Left colon (tissue), 2 donors: ENCODE measurements at regions not wholly inside any gene's neighbourhood (a gene's known extent, or its start where the extent isn't known, plus 50 kb on each side); places are given as distances from the start of the nearest gene placed in this dataset.
A peak's percentile ranks its signal among the peaks of the same experiment; 100 is the strongest.

Source experiments
- ATAC-seq: fragments of 200-7000 bp; cut with Tn5 transposase; one replicate; pipeline ENCODE4 v1.9.1; 2020; ENCODE audit warnings: mild to moderate bottlenecking, moderate library complexity
- DNase-seq, 2 donors: peaks; one replicate each; pipeline ENCODE4 v3.0.0-alpha.2; 2020
- intact Hi-C, 2 donors: fragments of 100-400 bp; cut with DNase I in 1 of 2; cut with micrococcal nuclease in 1 of 2; formaldehyde crosslinking; loops; one replicate each; pipeline versions ENCODE4 v1.11.2 to v1.14.0; 2022; cut with DNase I, micrococcal nuclease
- donor health status: DM: no; HTN: no; CAD: no.
- donor health status: DM: yes; HTN: yes; CAD: no.

DNA sequence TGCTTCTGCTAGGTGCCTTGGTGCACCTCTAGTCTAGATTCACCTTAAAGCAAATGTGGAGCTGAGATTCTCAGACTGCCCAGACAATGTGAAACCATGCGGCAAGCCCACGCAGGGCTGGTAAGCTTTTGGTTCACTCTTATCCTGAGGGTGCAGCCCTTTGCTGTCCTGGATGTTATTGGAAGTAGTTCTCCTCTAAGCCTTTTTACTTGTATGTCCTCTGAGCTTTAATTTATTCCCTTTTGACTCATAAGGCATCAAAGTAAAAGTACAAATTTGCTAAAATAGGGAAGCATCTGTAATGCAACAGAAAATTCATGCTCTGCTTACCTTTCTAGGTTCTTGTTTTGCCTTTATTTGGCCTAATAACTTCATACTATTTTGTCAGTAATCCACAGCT lies 186.8 kb downstream of the MACC1 start:
- no peak for DNase-seq
- no peak for ATAC-seq

DNA sequence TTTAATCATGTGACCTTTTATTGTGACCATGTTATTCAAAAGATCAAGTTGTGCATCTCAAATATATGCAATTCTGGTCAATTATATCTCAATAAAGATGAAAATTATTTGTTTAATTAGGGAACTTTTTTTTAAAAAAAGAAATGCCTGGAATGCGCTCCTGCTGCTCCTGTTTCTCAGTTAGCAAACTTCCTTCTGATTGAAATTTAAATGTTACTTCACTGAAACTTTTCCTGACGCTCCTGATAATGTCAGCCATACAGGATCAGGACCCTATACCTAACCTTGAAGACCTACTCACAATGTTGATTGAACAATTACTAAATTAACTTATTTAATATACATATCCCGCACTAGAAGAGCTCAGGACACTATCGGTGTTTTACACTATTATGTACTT lies 190.4 kb downstream of the MACC1 start:
- DNase-seq = no peak
- no peak for ATAC-seq
- intact Hi-C loops = no loop called here

More for the DNA sequence above, 186.8 kb downstream of the MACC1 start:
- intact Hi-C loops = no loop called here

DNA sequence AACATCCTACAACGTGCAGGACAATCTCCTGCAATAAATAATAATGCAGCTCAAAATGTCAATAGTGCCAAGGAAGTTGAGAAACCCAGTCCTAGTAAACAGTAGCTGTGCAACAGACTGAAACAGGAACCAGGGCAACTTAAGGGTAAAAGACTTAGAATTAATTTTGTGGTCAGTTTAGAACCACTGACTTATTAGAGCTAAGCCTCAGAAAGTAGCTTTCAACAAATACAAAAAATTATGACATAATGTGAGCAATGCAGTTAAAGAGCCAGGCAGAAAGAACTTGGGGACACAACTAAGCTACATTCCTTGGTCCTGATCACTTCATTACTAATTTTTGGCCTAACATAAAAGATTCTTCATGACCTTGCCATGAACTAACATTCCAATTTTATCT lies 195.4 kb downstream of the MACC1 start:
- DNase-seq = no peak
- ATAC-seq = no peak
- intact Hi-C loops = no loop called here

DNA sequence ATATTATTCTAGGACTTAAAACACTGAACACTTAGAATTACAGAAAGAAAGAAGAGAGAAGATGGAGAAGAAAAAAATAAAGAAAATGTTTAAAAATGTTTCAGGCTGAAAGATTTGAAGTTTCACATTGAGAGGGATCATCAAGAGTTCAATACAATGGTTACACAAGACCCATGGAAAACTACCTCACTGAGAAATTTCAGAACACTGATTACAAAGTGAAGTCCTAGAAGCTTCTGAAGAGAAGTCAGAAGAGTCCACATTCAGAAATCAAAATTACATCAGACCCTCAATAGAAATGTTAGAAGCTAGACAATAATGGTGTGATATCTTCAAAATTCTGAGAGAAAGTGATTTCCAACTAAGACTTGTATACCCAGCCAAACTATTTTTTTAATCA lies 196.1 kb downstream of the MACC1 start:
- intact Hi-C loops = no loop called here
- ATAC-seq = no peak

DNA sequence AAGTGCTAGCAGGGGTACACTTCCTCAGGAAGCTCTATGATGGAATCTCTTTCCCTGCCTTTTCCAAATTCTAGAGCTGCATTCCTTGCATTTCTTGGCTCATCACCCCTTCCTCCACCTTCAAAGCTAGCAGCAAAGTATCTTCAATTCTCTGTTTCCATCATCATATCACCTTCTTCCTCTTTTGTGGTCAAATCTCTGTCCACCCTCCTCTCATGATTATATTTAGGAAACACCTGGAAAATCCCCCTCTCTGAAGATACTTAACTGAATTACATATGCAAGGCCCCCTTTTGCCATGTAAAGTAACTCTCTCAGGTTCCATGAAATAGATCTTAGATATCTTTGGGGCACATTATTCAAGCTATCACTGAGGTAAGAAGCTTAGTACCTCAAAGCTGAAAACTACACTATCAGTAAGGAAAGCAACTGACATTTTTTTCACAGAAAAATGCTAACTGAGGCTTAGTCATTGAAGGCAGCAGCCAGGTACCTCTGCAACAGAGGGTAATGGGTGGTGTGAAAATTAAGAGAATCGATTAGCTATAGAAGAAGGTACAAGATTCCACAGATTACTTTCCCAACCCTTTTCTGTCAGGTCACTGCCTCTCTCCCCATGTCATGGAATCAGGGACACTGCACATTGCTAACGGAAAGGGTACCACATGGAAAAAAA lies 197.3 kb downstream of the MACC1 start:
- DNase-seq = no peak
- ATAC-seq = no peak
- intact Hi-C loops = no loop called here

More for the DNA sequence above, 196.1 kb downstream of the MACC1 start:
- DNase-seq = no peak

DNA sequence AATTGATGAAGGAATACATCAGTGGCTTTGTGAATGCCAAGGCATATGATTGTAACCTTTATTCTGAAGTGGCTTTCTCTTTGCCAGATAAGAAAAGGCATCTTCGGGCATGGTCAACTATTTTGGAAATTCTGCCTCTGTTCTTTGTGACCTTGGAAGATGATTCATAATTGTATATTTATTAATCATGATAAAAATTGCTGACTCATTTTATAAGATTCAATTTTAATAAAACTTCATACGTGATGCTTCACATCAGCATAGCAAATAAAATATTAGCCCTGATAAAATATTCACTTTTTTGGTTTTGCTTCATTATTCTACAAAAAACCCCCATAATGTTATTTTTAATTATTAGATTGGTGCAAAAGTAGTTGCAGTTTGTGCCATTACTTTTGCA lies 200.5 kb downstream of the MACC1 start:
- no peak for ATAC-seq

DNA sequence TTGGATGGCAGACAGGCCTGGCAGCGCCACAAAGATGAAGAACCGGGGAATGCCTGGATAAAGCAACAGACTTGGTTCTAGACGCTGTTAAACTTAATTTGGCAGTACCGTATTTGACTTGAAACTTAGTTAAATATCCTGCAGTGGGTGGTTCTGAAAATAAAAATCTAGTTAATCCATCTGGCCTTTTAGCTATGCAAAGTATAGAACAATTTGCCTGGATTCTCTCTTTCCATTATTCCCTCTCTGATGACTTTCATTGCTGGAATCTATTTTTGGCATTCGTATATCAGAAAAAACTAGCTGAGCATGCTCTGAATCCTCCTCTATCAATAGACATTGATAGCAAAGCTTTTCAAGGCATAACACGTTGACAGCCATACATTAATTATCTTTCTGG lies 203.6 kb downstream of the MACC1 start:
- intact Hi-C loops = no loop called here
- DNase-seq = no peak

More for the DNA sequence above, 200.5 kb downstream of the MACC1 start:
- intact Hi-C loops = no loop called here
- no peak for DNase-seq

DNA sequence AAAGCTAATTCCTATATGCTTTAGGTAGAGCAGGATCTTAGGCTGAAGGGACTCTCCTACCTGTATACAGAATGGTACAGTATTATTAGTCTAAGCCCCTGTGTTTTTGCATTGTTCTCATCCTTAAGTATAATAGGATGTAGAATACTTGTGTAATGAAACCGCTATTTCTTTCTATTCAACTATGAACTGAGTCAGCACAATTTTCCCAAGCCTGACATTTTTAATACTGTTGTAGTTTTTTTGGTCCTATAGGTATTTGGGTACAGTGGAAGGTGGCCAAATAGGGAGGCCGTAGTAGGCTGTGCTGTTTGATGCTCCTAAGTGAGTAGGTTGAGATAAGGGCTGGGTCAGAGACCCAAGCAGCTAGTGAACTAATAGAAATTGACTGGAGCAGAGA lies 205.1 kb downstream of the MACC1 start:
- intact Hi-C loops = no loop called here
- no peak for DNase-seq
- no peak for ATAC-seq

More for the DNA sequence above, 203.6 kb downstream of the MACC1 start:
- no peak for ATAC-seq

DNA sequence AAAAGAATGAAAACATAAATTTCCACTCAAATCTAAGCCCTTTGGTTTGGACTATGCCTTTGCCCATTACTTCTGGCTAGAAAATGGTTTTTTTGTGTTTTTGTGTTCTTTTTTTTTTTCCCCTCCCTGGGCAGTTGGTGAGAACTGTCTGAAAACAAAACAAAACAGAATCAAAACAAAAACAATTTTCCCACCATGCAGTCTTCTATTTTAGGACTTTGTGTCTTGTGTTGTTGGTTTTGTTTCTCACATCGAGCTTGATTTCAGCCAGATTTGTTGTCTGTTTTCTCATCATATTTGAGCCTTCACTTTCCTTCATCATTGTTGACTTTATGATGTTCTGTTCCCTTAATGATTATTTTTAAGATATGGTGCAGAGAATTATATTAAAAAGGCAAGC lies 206.3 kb downstream of the MACC1 start:
- no peak for DNase-seq
- intact Hi-C loops = no loop called here
- no peak for ATAC-seq

DNA sequence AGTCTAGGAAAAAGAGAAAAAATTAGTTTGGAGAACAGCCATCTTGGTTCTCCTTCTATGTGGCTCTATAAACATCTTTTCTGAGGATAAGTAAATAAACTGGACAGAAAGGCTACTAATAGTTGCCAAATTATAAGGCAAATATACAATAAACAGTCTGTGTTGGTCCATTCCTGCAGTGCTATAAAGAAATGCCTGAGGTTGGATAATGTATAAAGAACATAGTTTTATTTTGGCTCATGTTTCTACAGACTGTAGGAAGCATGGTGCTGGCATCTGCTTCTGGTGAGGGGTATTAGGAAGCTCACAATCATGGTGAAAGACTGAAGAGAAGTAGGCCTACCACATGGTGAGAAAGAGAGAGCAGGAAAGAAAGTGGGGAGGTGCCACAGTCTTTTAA lies 209.7 kb downstream of the MACC1 start:
- DNase-seq (no peak), ATAC-seq (no peak)
- intact Hi-C loops = no loop called here

DNA sequence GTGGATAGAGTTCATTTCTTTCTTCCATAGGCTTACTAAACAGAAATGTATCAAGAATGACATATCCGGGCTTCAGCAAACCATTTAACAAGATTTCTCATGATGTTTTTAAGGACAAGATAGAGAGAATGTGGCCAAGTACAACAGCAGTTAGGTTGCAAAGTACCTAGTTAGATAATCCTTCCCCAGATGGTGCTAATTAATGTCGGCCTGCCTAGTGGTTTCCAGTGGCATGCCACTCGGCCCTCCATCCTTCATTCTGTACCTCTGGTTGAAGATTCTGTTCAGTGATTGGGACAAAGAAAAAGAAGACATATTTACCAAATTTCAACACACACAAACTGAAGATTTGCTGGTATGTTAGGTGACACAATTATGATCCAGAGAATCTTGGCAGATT lies 212.1 kb downstream of the MACC1 start:
- ATAC-seq (no peak), DNase-seq (no peak)
- intact Hi-C loops = no loop called here

DNA sequence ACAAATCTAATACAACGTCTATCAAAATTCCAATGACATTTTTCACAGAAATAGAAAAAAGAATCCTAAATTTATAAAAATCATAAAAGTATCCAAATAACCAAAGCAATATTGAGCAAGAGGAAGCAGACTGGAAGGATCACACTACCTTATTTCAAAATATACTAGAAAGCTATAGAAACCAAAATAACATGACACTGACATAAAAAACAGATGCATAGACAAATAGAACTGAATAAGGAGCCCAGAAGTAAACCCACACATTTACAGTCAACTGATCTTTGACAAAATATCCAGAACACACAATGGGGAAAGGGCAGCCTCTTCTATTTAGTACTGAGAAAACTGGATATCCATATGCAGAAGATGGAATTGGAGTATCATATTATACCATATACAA lies 217.5 kb downstream of the MACC1 start:
- DNase-seq (no peak), ATAC-seq (no peak)
- intact Hi-C loops = no loop called here

DNA sequence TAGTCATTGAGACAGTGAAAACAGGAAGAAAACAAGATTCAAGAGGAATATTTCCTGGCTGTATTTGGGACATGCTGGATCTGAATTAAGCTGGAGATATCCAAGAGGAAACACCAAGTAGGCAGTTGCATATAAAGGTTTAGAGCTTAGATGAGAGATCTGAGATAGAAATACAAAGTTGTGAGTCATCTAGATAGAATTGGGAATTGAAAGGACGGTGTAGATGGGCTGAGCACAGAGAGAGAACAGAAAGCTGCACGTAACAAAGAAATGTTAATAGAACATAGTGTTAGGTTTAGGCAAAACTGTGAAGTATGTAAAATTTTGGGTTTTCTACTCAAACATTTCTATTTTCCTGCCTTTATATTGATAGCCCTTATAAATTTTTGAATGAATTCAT lies 218.5 kb upstream of the TMEM196 start:
- intact Hi-C loops = no loop called here
- DNase-seq (no peak), ATAC-seq (no peak)

DNA sequence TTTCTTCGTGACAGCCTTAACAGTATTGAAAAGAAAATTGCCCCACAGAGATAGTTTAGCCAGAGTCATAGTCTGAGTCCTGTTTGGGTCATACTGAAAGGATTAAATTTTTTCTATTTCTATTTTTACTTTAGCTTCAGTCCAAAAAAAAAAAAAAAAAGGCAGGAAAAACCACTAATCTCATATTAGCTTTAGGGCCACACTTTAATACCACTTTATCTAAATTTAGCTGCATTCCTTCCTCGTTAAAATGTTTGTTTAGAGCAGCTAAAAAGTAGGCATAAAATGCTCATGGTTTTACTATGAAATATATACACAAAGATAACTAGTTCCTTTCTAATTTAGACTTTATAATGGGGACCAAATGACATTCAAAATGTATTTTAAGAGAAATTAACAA lies 216.5 kb upstream of the TMEM196 start:
- ATAC-seq = no peak
- no peak for DNase-seq
- intact Hi-C loops = no loop called here

DNA sequence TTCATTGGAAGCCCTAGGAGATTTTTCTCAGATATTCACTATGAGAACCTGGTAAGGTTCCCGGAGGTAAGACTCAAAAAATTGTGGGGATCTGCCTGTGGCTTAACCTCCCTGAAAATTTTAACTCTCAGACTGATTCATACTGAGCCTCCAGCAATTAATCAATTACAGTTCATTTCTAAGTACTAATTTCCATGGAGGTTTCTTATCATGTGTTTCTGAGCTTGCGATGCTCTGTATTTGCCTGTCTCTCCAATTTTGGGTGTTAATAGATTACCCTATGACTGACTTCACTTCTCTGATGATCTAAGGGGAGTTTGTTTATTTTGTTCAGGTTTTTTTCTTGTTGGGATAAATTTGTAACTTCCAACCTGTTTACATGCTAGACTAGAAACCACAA lies 215.4 kb upstream of the TMEM196 start:
- no peak for ATAC-seq
- DNase-seq = no peak
- intact Hi-C loops = no loop called here

DNA sequence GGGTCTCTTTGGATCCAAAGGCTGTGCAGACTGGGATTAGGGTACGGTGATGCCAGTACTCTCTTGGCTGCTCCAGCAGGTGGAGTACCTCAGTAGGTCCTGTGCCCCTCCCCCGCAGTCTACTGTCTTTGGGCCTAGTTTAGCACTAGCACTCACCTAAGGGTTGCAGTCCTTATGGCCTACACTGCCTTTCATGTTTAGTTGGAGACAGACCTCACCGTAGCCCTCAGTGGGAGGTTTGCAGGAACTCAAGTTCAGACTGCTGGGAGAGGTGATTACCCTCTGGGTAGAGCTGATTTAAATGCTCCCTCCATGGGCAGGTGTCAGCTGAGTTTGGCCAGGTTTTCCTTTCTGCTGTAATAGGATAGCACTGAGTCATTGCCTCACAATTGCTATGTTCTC lies 210.8 kb upstream of the TMEM196 start:
- DNase-seq = peak in 1 of 2 donors; percentile 22
- no peak for ATAC-seq
- intact Hi-C loops = loop anchor here in 1 of 2 donors (5.0 kb wide), 1 partner anchor 188 kb away; no protein-coding TSS in a partner anchor

DNA sequence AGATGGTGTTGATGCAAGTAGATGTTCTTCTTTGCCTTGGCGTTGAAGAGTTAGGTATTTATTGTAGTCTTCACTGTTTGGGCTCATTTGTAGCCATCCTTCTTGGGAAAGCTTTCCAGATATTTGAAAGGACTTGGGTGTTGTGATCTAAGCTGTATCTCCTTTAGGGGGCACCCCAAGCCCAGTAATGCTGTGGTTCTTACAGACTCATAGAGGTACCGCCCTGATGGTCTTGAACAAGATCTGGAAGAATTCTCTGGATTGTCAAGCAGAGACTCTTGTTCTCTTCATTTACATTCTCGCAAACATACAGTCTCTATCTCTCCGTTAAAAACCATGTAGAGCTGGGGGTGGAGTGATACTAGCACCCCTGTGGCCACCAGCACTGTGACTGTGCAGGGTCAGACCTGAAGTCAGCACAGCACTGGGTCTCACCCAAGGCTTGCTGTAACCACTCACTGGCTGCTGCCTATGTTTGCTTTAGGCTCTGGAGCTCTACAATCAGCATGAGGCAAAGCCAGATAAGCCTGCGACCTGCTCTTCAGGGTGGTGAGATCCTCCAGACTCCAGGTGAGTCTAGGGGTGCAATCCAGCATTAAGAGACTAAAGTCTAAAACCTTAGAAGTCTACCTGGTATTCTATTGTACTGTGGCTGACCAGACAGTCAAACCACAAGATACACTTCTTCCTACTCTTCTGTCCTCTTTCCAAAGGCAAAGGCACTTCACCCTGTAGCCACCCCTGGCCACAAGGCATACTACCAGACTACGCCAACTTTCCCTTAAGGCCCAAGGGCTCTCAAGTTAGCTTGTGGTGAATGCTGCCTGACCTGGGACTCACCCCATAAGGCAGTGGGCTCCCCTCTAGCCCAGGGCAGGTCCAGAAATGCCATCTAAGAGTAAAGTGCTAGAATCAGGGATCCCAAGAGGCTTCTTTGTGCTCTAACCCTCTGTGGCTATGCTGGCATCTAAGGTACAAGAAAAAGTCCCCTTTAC lies 209.7 kb upstream of the TMEM196 start:
- no peak for ATAC-seq
- intact Hi-C loops = loop anchor here in 1 of 2 donors (5.0 kb wide), 1 partner anchor 189 kb away; no protein-coding TSS in a partner anchor
- DNase-seq = peak; percentile 26 to 38

DNA sequence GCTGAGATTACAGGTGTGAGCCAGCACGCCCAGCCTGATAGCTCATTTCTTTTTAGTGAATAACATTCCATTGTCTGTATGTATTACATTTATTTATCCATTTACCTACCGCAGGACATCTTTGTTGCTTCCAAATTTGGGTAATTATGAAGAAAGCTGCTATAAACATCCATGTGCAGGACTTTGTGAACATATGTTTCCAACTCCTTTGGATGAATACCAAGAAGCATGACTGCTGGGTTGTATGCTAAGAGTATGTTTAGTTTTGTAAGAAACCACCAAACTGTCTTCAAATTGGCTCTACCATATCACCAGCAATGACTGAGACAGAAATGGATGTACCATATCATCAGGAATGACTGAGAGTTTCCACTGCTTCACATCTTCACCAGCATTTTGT lies 200.2 kb upstream of the TMEM196 start:
- no peak for DNase-seq
- no peak for ATAC-seq
- intact Hi-C loops = no loop called here

DNA sequence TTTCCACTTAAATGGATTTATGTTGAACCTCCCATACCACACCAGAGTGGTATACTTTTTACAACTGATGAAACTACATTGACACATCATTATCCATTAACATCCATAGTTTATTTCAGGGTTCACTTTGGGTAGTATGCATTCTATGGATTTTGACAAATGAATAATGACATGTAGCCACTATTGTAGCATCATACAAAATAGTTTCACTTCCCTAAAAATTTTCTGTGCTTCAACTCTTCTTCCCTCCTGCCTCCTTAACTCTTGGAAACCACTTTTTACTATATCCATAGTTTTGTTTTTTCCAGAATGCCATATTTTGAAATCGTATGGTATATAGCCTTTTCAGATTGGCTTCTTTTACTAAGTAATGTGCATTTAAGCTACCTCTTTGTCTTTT lies 199.5 kb upstream of the TMEM196 start:
- DNase-seq (no peak), ATAC-seq (no peak)
- intact Hi-C loops = no loop called here

DNA sequence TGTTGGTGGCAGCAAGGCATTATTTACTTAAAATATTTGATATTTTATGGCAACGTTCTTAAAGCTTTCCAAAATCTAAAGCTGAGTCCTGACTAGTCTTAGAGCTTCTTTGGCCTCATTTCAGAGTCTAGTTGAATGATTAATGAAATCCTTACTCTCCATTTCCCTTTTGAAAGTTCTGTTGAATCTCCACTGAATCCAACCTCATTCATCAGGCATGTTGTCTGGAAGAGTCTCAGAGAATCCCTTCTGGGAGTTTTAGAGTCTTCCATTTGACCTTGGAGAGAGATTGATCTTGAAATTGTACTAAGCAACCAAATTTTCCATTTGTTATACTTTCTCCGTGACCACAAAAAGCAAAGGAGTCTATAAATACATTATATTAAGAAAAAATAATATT lies 198.5 kb upstream of the TMEM196 start:
- no peak for DNase-seq
- intact Hi-C loops = no loop called here
- no peak for ATAC-seq
